HG03196 (cell line): ENCODE measurements at regions not wholly inside any gene's neighbourhood (a gene's known extent, or its start where the extent isn't known, plus 50 kb on each side); places are given as distances from the start of the nearest gene placed in this dataset.

ENCODE experiments used
- ATAC-seq: cut with Tn5 transposase; IDR thresholded peaks from one replicate; pipeline ENCODE4 v1.9.1; 2021; ENCODE audit not compliant: unreplicated experiment

GRCh38 chr11:122523846-122524805 is 131.4 kb upstream of the UBASH3B start:
- no peak for ATAC-seq

- ATAC-seq, result no peak
These were observed 133.9 kb upstream of the UBASH3B start for GRCh38 chr11:122521626-122522025.

GRCh38 chr11:122517403-122518379 is 137.8 kb upstream of the UBASH3B start:
- no peak for ATAC-seq

- no peak for ATAC-seq
These were observed 138.8 kb upstream of the UBASH3B start for GRCh38 chr11:122516686-122517085.

GRCh38 chr11:122513997-122514396 is 141.5 kb upstream of the UBASH3B start:
- no peak for ATAC-seq

- ATAC-seq, result no peak
These were observed 142.2 kb upstream of the UBASH3B start for GRCh38 chr11:122513328-122513727.

GRCh38 chr11:122512688-122513087 is 142.8 kb upstream of the UBASH3B start:
- no peak for ATAC-seq

- no peak for ATAC-seq
These were observed 145.6 kb upstream of the UBASH3B start for GRCh38 chr11:122509899-122510298.

- no peak for ATAC-seq
These were observed 146.4 kb upstream of the UBASH3B start for GRCh38 chr11:122509091-122509490.

GRCh38 chr11:122505304-122506006 is 150.1 kb upstream of the UBASH3B start:
- ATAC-seq, result peak; percentile 70

GRCh38 chr11:122494221-122494620 is 161.3 kb upstream of the UBASH3B start:
- ATAC-seq, result no peak

GRCh38 chr11:122491509-122491908 is 164.0 kb upstream of the UBASH3B start:
- ATAC-seq, result no peak

- ATAC-seq, result no peak
These were observed 166.4 kb upstream of the UBASH3B start for GRCh38 chr11:122488892-122489706.

GRCh38 chr11:122487669-122488068 is 167.9 kb upstream of the UBASH3B start:
- ATAC-seq, result no peak

GRCh38 chr11:122486793-122487495 is 168.6 kb upstream of the UBASH3B start:
- ATAC-seq, result no peak

- ATAC-seq, result no peak
These were observed 176.5 kb upstream of the UBASH3B start for GRCh38 chr11:122478986-122479385.

GRCh38 chr11:122468965-122469364 is 186.6 kb upstream of the UBASH3B start:
- no peak for ATAC-seq

GRCh38 chr11:122463530-122463929 is 192.0 kb upstream of the UBASH3B start:
- no peak for ATAC-seq

- no peak for ATAC-seq
These were observed 196.5 kb upstream of the UBASH3B start for GRCh38 chr11:122459064-122459463.
